NOMO-1 treated with DMSO at 0.1 percent for 48 hours (cell line): ENCODE measurements at regions not wholly inside any gene's neighbourhood (a gene's known extent, or its start where the extent isn't known, plus 50 kb on each side); places are given as distances from the start of the nearest gene placed in this dataset.

Source experiments
- DNase-seq: peaks from one replicate; lab custom pipeline; 2025; ENCODE audit not compliant: unreplicated experiment; lab: John Stamatoyannopoulos, UW

GRCh38 chr2:226440127-226440918 is 359.3 kb downstream of the IRS1 start:
- DNase-seq = no peak

DNA sequence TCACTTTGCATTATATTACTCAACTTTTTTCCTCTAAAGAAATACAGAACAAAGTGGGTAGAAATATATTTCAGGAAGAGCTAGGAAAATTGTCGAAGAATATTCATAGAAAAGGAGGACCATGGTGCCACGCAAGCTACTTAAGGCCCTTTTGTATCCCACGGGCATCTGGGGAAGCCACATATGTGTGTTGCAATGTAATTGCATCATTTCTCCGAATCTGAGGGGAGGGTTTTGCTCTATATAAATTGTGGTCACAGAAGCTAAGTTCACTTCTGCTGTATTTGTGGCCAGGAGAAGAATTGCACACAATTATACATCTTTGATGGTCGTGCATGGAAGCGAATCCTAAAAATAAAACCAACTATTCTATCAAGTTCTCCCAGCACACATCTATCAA is 360.3 kb downstream of the IRS1 start:
- peak; percentile 84 for DNase-seq

DNA sequence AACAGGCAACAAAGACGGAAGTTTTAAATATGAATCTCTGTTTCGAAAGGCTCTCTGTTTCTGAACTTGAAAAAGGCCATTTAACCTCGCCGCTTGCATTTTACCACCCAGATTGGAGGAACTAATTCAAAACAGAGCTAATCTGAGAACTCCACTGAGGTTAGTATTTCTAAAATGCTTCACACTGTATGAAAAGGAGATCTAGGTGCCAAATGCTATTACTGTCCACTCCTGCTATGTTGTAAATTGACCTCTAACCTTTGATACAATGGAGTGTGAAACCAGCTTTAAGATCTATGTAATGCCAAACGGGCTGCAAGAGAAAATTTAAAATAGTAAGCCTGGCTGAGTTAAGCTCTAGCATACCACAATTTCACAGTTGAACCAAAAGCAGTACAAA is 364.5 kb downstream of the IRS1 start:
- no peak for DNase-seq

GRCh38 chr2:226434702-226435101 is 364.9 kb downstream of the IRS1 start:
- no peak for DNase-seq

DNA sequence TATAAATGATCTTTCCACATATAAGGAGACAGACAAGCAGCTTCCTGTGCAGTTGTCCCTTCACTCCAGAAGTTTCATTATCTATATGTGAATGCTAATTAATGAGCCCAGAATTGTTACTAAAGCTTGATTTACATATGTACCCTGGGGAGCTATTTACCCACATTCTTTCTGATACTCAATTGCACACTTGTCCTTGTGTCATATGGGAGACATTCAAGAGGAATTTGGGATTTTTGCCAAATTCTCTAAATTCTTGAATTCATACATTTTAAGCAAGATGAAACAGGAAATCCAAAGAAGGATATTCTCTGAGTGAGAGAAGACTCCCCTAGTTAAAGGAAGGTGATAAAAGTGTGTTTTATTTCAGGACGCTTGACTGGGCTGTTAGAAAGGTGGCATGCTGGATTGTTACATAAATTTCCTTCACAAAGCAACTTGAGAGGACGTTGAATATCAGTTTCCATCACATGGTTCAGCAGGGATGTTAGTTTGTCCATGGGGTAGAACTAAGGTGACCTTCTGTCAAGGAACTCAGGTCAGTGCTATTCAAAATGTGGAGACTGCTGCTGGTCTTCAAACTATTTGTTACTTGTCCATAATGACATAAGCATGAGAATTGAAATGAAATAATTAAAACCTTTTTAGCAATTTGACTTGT is 368.2 kb downstream of the IRS1 start:
- DNase-seq = no peak

DNA sequence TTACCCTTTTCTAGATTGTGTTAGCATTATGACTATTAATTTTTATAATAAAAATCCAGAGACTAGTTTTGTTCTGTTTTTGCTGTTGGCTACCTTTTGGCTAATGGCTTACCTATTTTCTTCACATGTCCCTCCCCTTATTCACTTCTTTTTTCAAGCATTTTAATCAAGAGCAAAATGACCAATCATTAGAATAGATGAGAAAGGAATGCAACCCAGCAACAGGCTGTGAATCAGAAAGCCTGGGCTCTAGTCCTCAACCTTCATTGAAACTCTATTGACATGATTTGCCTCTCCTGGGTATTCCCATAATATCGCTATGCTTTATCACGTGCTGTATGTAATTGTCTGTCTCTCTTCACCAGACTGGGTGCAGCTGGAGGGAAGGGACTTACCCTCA is 370.1 kb downstream of the IRS1 start:
- no peak for DNase-seq

DNA sequence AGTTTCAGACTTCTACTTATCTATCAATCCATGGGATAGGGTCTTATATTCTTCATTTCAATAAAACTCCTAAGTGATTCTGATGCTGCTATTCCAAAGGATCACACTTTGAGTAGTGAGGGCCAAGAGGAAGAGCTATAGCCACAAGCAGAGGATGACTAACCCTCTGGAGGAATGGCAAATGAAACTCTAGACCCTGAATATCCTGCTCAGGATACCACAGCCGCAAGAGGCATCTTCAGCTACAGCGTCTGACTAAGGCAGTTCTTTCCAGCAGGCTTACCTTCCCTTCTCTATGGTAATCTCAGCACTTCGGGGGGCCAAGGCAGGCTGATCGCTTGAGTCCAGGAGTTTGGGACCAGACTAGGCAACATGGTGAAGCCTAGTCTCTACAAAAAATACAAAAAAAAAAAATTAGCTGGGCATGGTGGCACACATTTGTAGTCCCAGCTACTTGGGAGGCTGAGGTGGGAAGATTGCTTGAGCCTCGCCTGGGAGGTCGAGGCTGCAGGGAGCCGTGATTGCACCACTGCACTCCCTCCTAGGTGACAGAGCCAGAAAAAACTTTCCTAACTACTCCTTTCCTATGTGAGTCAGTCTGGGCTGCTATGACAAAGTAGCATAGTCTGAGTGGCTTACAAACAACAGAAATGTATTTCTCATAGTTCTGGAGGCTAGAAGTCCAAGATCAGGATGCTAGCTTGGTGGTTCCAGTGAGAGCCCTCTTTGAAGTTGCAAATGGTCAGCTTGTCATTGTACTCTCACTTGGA is 371.9 kb downstream of the IRS1 start:
- DNase-seq = no peak

GRCh38 chr2:226426292-226426736 is 373.3 kb downstream of the IRS1 start:
- no peak for DNase-seq

- no peak for DNase-seq
Measured at GRCh38 chr2:226424971-226425370, 374.6 kb downstream of the IRS1 start.

DNA sequence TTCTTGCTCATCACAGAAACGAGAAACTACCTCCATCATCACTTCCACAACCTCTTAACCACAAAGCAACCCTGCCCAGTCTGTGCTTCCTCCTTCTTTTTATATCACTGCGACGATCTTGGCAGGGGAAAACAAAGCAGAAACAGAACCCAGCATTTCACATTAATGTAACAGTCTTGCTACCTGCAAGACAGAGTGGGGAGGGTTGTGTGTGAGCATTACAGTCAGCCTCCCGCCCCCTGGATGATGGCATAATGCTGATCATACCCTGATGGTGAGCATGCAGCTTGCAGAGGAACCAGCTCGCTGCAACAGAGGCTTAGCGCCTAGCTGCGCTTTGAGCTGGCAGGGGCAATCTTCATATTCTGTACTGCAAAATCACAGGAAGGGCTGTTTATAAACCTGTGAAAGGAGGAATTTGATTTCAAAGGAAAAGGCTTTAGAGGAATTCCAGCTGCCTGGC is 376.1 kb downstream of the IRS1 start:
- peak; percentile 95 for DNase-seq

GRCh38 chr2:226420646-226421045 is 379.0 kb downstream of the IRS1 start:
- no peak for DNase-seq

DNA sequence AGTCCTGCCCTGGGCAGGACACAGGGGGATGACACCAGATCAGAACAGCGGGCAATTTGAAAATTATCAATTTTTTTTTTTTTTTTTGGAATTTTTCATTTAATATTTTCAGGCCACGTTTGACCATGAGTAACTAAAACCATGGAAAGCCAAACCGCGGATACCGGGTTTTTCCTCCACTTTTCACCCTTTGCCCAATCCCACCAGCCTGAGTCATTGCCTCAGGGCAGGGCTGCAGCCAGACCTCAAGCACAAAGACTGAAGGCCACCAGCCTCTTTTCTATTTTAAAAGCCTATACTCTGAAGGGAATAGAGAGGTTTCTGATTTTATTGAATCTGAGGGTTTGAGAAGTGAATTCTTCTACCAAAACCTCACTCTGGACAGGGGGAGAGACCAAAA is 381.1 kb downstream of the IRS1 start:
- DNase-seq = no peak

GRCh38 chr2:226414335-226414734 is 385.3 kb downstream of the IRS1 start:
- no peak for DNase-seq

DNA sequence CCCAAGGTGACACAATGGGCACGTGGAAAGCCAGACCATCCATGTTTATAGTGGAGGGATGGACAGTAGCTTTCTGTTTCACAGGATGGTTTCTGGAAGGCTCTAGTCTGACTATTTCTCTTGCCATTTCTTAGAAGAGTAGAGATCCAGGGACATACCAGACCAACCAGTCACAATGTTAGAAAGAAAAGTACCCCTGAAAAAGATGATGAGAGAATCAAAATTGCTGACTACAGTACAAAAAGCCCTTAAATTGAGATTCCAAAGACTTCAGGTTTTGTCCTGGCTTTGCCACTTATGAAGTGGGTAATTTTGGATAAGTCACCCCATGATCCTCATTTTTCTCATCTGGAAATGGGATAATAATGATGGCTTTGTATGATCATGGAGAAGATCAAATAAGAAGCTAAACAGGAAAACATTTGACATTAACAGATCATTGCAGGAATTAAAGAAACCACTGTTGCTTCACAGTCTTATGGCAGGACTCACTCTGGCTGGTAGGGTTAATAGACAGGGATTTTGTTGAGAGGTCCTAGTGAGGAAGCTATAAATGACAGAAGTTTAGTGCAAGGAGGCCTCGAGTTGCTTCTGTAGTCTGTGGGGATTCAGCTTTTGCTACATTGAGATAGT is 386.0 kb downstream of the IRS1 start:
- DNase-seq = no peak

DNA sequence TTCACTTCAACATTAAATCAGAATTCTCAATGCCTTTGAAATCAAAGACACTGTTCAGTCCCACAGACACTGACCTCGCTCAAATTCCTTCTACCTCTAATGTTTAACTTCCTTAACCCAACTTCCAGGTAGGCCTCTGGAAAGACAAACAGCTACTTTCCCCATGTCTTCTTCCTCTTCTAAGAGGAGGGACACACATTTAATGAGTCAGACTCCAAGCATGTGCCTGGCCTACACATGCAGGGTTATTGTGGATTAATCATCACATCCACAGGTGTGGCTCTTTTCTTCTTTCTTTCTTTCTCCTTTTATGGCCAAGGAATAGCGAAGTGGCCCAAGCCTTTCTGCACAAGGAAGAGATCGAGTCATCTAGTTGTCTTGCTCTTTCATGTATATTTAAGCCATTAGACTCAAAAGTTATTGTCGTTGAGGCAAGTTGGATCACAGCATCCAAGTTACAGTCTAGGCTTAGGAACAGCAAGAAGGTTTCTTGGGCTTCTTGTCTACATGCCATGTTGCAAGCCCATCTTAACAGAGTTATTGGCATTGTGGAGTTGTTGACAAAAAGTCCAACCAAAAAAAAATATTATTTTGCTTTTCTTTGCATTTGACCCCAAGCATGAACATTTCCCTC is 387.8 kb downstream of the IRS1 start:
- DNase-seq = no peak

DNA sequence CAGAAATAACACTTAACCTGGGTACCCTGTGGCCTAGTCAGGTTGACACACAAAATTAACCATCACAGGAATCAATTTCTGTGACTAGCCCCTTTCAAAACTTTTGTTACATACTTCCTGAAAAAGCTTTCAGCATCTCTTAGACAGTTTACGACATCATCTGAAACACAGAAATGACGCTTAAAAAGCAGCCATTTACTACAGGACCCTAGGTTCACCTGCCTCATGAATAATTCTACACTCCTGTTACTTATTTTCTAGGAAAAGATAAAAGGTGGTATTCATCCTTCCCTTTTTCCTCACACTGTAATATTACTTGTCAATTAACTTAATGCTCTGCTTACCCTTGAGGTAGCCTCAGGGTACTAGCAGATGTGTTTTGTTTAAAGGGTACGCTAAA is 388.4 kb downstream of the IRS1 start:
- DNase-seq = peak; percentile 4

DNA sequence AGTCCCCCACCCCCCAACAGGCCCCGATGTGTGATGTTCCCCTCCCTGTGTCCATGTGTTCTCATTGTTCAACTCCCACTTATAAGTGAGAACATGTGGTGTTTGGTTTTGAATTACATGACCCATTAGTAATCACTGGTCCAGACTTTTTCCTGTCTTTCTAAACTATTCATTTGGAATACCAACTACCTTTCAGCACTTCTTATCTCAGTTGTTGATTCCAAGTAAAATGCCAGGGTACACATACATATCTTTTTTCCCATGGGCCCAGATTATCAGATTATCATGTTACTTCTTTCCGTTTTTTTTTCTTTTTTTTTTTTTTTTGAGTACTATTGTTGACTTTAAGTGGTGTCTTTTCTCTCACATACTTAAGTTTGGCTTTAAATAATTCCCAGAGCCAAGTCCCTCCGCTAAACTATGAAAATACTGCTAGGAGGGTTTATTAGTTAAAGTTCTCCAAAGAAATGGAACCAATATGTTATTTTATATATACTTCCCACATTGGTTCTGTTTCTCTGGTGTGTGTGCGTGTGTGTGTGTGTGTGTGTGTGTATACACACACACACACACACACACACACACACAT is 389.3 kb downstream of the IRS1 start:
- DNase-seq = no peak

DNA sequence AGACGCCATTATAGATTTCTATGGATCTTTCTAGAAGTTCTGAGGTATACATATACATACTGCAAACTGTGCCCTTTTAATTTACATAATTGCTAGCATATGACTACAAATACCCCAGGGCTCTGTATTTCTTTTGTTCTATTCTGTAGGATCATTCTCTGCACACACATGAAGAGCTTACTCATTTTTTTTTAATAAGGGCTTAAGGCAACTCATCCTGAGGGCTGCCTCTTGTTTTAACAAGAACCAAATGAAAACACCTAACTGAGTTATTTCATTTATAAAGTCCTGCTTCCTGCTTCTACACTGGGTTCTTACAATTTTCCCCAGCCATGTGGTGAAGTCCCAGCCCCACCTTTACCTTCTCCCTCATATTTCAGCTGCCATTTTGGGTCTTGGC is 390.5 kb downstream of the IRS1 start:
- no peak for DNase-seq

DNA sequence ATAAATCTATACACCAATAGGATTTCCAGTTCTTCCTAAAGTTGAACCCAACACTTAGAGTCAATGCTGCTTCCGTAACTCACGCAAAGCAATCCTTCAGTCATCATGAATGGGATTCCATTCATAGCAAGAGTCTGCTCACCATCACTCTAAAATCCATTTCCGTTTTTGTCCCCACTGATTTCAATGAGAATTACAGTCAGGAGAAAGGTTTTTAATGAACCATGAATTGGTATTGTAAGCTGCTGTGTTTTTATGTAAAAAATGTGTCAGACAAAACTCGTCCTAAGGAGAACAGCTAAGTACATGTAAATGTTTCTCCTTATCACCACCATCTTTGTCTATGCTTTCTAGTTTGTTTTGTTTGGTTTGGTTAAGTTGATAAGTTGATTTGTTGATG is 391.5 kb downstream of the IRS1 start:
- DNase-seq = no peak

- DNase-seq = peak; percentile 21
Measured at GRCh38 chr2:226407135-226407534, 392.5 kb downstream of the IRS1 start.
